GM23338 (cell line): ENCODE measurements at regions not wholly inside any gene's neighbourhood (a gene's known extent, or its start where the extent isn't known, plus 50 kb on each side); places are given as distances from the start of the nearest gene placed in this dataset.

ENCODE experiments used
- ATAC-seq: fragments of 200-7000 bp; cut with Tn5 transposase; 3 replicates; pipeline ENCODE4 v1.9.1; 2020
- DNase-seq: peaks from one replicate; pipeline ENCODE4 v3.0.0-alpha.2; 2015; ENCODE audit warnings: low spot score
- H2AFZ ChIP-seq: fragments of 200-600 bp; sonication (generic); 2 replicates; pipeline ENCODE4 v1.8.0; 2016; ENCODE audit warnings: antibody characterized with exemption, mild to moderate bottlenecking, moderate library complexity
- H3F3A ChIP-seq: fragments of 200-600 bp; sonication (generic); replicated peaks from 2 replicates; pipeline ENCODE4 v1.8.0; 2017; ENCODE audit warnings: antibody characterized with exemption, mixed run types, low read depth
- H3K27ac ChIP-seq: fragments of 200-600 bp; sonication (generic); 2 replicates; pipeline ENCODE4 v1.6.1; 2016; ENCODE audit warnings: low read depth
- H3K27me3 ChIP-seq: fragments of 200-600 bp; sonication (generic); 2 replicates; pipeline ENCODE4 v1.8.0; 2016; ENCODE audit warnings: mild to moderate bottlenecking, mixed run types, moderate library complexity; ENCODE audit not compliant: insufficient read depth
- H3K36me3 ChIP-seq: fragments of 200-600 bp; sonication (generic); 2 replicates; pipeline ENCODE4 v1.8.0; 2016; ENCODE audit warnings: mild to moderate bottlenecking; ENCODE audit not compliant: insufficient read depth
- H3K4me1 ChIP-seq: fragments of 200-600 bp; sonication (generic); 2 replicates; pipeline ENCODE4 v1.8.0; 2016; ENCODE audit warnings: mild to moderate bottlenecking, moderate library complexity; ENCODE audit not compliant: insufficient read depth
- H3K4me2 ChIP-seq: fragments of 200-600 bp; sonication (generic); 2 replicates; pipeline ENCODE4 v1.7.1; 2017; ENCODE audit warnings: mixed run types
- H3K4me3 ChIP-seq: fragments of 200-600 bp; sonication (generic); 2 replicates; pipeline ENCODE4 v1.6.1; 2016; ENCODE audit warnings: mixed run types
- H3K79me2 ChIP-seq: fragments of 200-600 bp; sonication (generic); replicated peaks from 2 replicates; pipeline ENCODE4 v1.8.0; 2017; ENCODE audit warnings: mild to moderate bottlenecking; ENCODE audit not compliant: insufficient read depth
- H3K9me2 ChIP-seq: fragments of 200-600 bp; sonication (generic); 2 replicates; pipeline ENCODE4 v1.8.0; 2017; ENCODE audit not compliant: insufficient read depth
- H4K20me1 ChIP-seq: fragments of 200-600 bp; sonication (generic); replicated peaks from 2 replicates; pipeline ENCODE4 v1.8.0; 2017; ENCODE audit warnings: mild to moderate bottlenecking; ENCODE audit not compliant: insufficient read depth
- H3K27ac Mint-ChIP-seq: 2 replicates; pipeline ENCODE4 v1.8.0; 2020; ENCODE audit warnings: inconsistent platforms, mild to moderate bottlenecking, moderate library complexity, mixed read lengths
- H3K27me3 Mint-ChIP-seq: 3 replicates; pipeline ENCODE4 v1.8.0; 2022; ENCODE audit warnings: low read depth, mild to moderate bottlenecking, moderate library complexity, mixed read lengths, inconsistent platforms; ENCODE audit not compliant: insufficient read depth, poor library complexity
- H3K36me3 Mint-ChIP-seq: 3 replicates; pipeline ENCODE4 v1.8.0; 2021; ENCODE audit warnings: low read depth, mild to moderate bottlenecking, inconsistent platforms, moderate library complexity, mixed read lengths
- H3K4me1 Mint-ChIP-seq: 3 replicates; pipeline ENCODE4 v1.8.0; 2020; ENCODE audit warnings: mild to moderate bottlenecking, inconsistent platforms, mixed read lengths
- H3K4me3 Mint-ChIP-seq: 3 replicates; pipeline ENCODE4 v1.8.0; 2021; ENCODE audit warnings: moderate library complexity, mild to moderate bottlenecking, inconsistent platforms, mixed read lengths
- H3K9me3 Mint-ChIP-seq: 3 replicates; pipeline ENCODE4 v1.8.0; 2020; ENCODE audit warnings: moderate library complexity, mild to moderate bottlenecking, inconsistent platforms, mixed read lengths
- CTCF ChIP-seq, 2 experiments: fragments of 200-600 bp in 1 of 2; sonication (generic) in 1 of 2; conservative IDR thresholded peaks; 2 replicates each; pipeline versions ENCODE4 v1.5.1 to v1.6.1; 2016 to 2017; ENCODE audit warnings: antibody characterized with exemption in 2 of 2, low read depth in 2 of 2, mild to moderate bottlenecking in 2 of 2, moderate library complexity in 1 of 2
- ETS1 ChIP-seq: IDR thresholded peaks from 2 replicates; pipeline ENCODE4 v1.6.1; 2016; ENCODE audit warnings: antibody characterized with exemption
- EZH2phosphoT487 ChIP-seq: fragments of 200-600 bp; sonication (generic); IDR thresholded peaks from one replicate; pipeline ENCODE4 v1.8.1; 2018; ENCODE audit warnings: antibody characterized with exemption; ENCODE audit not compliant: unreplicated experiment
- JUNB ChIP-seq: IDR thresholded peaks from one replicate; pipeline ENCODE4 v1.6.1; 2016; ENCODE audit warnings: antibody characterized with exemption; ENCODE audit not compliant: unreplicated experiment
- POLR2AphosphoS5 ChIP-seq: IDR thresholded peaks from 2 replicates; pipeline ENCODE4 v1.6.1; 2016; ENCODE audit warnings: antibody characterized with exemption, low read depth
- REST ChIP-seq: IDR thresholded peaks from one replicate; pipeline ENCODE4 v1.6.1; 2018; ENCODE audit warnings: antibody characterized with exemption; ENCODE audit not compliant: unreplicated experiment
- ZNF462 ChIP-seq: fragments of 250-450 bp; sonication (Bioruptor Pico); IDR thresholded peaks from 2 replicates; pipeline ENCODE4 v1.5.0; 2020; ENCODE audit warnings: mild to moderate bottlenecking, moderate library complexity

GRCh38 chr3:102676424-102676823 lies 241.6 kb downstream of the ZPLD1 start:
- no peak overlapping the region for H3K4me3 ChIP-seq
- no peak overlapping the region for H2AFZ ChIP-seq
- H3K9me3 Mint-ChIP-seq, result no peaks in the 10 kb centered on the region
- DNase-seq, result no peak
- no peaks in the 10 kb centered on the region for H3K79me2 ChIP-seq
- no peak overlapping the region for H3K4me3 Mint-ChIP-seq
- no peaks in the 10 kb centered on the region for H3F3A ChIP-seq
- H3K27me3 Mint-ChIP-seq, result no peaks in the 10 kb centered on the region
- no peak for TF ChIP-seq JUNB
- TF ChIP-seq REST, result no peak
- TF ChIP-seq ZNF462 (CRISPR knock-in tag), result no peak
- TF ChIP-seq EZH2phosphoT487, result no peak
- TF ChIP-seq ETS1, result no peak
- TF ChIP-seq CTCF (conservative IDR thresholded peaks at IDR 0.05; ENCODE audit: low read depth in 2 of 2), result no peak
- TF ChIP-seq POLR2AphosphoS5, result no peak
- H3K4me2 ChIP-seq, result no peak overlapping the region
- H3K9me2 ChIP-seq, result no peaks in the 10 kb centered on the region
- H4K20me1 ChIP-seq, result no peaks in the 10 kb centered on the region
- H3K4me1 Mint-ChIP-seq, result peaks cover 17% of the 10 kb centered on the region
- no peaks in the 10 kb centered on the region for H3K27me3 ChIP-seq
- H3K27ac Mint-ChIP-seq, result no peak overlapping the region
- H3K27ac ChIP-seq, result no peak overlapping the region
- no peaks in the 10 kb centered on the region for H3K36me3 Mint-ChIP-seq
- no peak for ATAC-seq
- H3K4me1 ChIP-seq, result peaks cover 18% of the 10 kb centered on the region
- H3K36me3 ChIP-seq, result no peaks in the 10 kb centered on the region
